Stimulated activated CD4-positive, alpha-beta T cell treated with anti-CD3 and anti-CD28 coated beads, Interleukin-12 subunit alpha, Interleukin-12 subunit beta, amount 100 ng/mL, for 48 hours (primary cell): ENCODE measurements at regions not wholly inside any gene's neighbourhood (a gene's known extent, or its start where the extent isn't known, plus 50 kb on each side); places are given as distances from the start of the nearest gene placed in this dataset.
"Not testable (repeated sequence)": the region's sequence is repeated elsewhere in the genome, so short reads cannot be mapped to it uniquely, and the experiment has no call there.

Experiments
- DNase-seq, 3 donors: peaks; one replicate each; pipeline ENCODE4 v3.0.0-alpha.2; 2020; ENCODE audit warnings: low read depth in 2 of 3, low spot score in 1 of 3

DNA sequence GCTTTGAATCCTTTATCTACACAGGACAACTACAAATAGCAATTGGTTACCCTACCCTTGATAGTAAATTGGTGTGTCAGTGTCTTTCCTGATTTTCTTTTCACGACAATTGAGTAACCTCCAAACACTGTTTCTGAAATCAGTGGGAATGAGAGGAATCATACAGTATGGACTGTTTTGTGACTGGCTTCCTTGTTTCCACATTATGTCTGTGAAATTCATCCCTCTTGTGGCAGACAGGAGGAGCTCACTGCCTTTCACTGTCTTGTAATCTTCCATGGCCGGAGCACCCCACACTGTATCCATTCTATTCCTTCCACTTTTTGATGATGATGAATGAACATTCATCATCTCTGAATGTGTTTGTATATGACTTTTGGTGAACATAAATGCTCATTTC lies 164.0 kb upstream of the PZP start:
- no peak for DNase-seq

DNA sequence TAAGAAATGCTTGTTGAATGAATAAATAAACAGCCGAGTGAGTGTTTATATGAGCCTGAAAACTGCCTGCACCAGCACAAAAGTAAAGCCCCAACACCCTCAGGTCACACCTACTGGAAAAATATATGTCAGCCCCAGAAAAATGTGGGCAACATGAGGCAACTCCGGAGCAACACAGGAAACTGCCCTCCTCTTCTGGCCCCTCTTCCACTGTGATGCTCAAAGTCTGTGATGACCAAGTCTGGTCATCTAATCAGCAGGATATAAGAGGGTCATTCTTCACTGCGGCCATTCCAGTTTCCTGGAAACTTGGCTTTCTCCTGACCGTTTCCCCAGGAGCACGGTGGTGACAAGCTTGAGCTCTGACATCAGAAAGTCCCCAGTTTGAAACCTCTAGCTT lies 159.6 kb upstream of the PZP start:
- no peak for DNase-seq

DNA sequence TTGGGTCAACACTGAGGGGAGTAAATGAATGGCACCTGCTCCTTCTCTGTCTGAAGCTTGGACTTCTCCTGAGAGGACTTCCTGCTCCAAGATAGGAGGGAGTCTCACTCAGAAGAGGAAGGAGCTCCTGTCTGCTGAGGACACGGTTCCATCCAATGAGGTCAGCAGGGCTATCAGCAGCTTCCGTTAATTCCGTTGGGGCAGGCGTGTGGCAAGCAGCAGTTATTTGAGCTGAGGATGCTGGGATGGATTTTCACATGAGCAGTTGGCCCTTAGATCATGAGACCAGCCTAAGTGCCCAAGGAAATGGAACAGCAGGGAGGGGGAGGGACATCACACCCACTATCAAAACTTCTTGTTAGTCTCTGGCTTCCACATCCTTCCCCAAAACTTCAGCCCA lies 159.0 kb upstream of the PZP start:
- no peak for DNase-seq

DNA sequence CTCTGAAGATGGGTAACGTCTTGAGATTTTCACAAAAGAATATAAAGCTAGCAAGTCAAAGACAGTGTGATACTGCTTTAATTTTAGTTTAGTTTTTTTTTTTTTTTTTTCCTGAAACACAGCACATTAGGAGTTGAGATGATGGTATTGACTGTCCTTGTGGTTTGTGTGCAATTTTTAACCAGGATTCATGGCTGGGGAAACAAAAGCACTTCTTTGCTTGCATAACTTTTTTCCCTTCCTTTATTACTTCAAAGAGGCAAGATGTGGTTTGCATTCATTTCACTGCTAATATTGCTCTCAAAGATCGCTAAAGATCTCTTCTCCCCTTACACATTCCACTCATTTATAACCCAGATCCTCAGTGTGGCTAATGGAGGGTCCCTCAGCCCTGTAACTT lies 157.1 kb upstream of the PZP start:
- DNase-seq = no peak

DNA sequence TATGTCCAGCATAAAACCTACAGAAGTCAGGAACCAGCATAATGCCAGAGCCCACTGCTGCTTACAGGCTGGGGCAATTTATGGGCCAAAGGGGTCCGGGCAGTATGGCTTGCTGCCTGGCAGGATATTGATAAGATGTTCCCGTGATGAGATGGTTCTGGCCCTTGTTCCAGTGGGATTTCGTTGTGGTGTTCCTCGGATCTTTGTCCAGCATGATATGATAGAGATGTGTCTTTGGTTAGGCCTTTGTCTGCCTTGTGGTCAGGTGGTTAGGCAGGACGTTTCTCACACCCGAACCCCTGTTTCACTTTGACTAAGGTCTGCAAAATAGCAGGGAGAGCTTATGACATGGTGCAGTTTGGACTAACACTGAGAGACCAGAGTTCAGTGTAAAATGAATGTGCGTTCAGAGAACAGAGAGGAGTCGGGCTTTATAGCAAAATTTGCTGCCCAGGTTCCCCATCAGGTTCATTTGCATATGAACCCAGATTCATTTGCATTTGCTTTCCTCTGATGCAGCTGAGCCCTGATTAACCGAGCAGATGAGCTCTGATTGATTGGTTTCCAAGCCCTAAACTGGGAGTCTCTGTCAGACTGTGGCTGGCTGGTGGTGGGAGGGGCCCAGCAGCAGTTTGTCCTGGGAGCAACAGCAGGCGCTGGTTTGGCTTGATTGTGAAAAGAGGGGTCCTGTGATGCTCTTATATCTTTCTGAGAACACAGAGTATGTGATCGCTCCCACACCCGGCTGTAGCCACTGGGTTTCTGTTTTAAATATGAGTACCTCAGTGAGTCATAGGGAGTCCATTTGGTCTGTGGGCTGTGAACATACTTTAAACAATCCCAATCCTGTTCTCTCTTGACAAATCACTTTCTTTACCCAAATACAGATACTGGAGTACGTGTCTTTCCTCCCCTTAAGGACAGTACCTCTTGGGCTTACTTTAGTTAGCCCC lies 156.3 kb upstream of the PZP start:
- DNase-seq = peak; percentile 27 to 31 (median 28)

DNA sequence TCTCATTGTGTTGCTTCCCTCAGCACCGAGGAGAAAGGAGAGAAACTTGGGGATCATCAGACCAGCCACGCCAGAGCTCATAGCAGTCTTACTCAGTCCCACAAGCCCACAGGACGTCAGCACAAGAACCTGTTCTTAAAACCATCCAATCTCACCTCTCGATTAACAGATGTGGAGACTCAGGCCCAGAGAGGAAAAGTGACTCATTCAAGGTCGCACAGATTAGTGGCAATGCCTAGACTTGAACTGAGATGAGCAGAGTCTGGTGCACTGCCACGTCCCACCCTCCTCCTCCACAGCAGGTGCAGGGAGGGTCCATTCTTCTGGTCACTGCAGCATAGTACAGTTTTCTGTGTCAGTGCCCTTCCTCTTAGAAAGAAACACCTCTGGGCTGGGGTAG lies 154.9 kb upstream of the PZP start:
- DNase-seq = no peak

DNA sequence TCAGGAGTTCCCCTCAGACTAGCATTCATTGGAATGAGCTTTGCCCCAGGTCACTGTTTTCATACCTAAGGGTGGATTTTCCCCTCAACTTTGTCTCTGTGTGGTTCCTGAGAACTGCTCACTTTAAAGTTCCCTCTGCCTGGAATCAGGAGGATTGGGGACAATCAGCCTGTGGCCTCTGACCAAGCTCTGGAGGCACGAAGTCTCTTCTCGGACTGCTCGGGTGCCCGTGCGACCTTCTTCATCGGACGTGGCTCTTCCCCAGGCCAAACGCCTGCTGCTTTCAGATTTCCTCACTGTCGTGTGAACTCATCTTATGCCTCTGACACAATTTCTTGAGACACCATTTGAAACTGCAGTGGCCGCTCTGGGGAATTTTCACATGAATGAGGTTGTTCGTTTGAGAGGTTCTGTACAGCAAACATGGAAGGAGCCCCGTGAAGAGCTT lies 153.7 kb upstream of the PZP start:
- DNase-seq = no peak

DNA sequence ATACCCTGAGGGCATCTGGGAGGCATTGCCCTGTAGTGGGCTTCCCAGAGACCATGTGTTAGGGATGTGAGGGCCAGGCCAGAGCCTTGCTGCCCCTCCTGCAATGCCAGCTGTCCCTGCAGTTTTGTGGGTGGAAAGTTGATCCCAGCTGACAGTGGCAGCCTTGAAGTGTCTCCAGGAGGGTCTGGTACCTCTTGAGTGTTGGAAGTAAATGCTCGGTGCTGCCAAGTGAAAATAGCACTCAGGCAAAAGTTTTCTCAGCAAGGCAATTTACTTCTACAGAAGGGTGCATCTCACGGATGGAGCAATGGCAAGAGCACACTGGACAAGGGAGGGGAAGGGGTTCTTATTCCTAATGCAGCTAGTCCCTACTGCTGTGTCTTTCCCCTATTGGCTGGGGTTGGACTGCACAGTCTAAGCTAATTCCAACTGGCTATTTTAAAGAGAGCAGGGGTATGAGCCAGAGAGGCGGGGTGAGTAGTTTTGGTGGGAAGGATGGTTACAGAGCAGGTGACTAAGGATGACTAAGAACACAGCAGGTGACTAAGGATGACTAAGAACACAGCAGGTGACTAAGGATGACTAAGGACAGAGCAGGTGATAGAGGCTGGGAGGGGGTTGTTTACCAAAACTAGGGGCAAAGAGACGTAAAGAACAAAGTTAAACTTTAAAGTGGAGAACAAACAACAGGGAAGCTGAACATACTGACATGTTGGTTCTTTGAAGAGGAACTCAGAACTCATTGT lies 146.0 kb upstream of the PZP start:
- not testable (repeated sequence) for DNase-seq

DNA sequence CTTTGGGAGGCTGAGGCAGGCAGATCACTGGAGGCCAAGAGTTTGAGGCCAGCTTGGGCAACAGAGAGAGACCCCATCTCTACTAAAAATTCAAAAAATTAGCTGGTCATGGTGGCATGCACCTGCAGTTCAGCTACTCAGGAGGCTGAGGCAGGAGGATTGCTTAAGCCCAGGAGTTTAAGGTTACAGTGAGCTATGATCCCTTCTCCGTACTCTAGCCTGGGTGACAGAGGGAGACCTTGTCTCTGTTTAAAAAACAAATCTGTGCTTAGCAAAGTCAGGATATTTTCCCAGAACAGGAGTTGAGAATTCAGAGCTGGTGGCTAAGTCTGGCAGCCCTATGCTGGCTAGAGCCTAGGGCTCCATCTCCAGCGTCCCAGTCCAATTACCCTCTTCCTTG lies 142.9 kb upstream of the PZP start:
- DNase-seq = no peak

DNA sequence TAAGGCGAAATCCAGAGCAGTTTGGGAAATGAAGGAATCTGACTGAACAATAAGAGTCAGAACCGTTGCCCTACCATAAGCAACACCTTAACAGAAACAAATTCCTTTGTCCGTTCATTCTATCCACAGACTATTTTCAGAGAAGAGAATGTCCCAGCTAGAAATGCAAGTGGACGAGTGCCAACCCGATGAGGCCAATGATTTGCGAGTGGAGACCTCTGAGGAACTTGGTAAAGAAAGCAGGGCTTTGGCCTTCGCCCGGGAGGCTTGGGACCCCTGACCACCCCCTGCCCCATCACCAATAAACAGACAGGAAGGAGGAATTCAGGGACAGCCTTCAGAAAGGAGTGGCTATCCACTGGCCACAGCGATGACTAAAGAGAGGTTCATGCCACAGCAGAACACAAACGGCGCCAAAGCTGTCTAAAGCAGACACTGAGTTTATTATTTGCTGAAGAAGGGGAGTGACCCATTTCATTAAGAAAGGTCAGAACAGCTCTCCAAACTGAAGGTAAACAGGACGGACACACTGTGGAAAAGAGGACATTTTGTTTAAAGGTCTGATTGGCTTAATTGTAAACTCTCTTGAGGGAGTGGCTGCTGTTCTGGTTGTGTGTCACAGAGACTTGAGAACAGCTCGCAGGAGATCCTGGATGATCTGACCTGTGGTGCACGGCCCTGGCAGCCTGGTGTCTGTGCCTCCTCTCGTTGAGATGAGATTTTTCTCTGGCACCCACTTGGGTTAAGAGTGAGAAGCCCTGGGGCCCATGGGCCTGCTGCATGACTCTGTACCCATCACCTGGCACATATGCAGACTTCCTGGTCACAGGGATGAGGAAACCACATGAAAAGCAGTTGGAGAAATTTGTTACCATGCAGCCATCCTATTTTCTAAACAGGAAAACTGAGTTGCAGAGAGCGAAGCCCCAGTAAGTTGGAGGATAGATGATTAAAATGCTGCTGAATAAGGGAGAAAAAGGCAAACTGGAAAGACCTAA lies 142.0 kb upstream of the PZP start:
- DNase-seq = no peak

DNA sequence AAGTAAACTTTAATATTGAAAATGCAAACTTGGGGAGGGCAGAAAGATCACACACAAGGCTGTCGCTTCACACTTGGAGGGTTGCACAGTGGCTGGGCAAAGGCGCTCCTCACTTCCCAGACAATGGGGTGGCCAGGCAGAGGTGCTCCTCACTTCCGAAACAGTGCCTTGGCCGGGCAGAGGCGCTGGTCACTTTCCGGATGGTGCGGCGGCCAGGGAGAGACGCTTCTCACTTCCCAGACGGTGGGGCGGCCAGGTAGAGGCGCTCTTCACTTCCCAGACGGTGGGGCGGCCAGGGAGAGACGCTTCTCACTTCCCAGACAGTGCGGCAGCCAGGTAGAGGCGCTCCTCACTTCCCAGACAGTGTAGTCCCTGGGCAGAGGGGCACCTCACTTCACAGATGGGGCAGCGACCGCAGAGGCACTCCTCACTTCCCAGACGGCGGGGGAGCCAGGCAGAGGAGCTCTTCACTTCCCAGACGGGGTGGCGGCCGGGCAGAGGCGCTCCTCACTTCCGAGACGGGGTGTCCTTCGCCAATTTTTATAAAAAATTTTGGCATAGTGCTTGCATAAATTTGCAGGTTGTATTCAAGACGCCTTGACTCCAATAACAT lies 140.8 kb upstream of the PZP start:
- no peak for DNase-seq

DNA sequence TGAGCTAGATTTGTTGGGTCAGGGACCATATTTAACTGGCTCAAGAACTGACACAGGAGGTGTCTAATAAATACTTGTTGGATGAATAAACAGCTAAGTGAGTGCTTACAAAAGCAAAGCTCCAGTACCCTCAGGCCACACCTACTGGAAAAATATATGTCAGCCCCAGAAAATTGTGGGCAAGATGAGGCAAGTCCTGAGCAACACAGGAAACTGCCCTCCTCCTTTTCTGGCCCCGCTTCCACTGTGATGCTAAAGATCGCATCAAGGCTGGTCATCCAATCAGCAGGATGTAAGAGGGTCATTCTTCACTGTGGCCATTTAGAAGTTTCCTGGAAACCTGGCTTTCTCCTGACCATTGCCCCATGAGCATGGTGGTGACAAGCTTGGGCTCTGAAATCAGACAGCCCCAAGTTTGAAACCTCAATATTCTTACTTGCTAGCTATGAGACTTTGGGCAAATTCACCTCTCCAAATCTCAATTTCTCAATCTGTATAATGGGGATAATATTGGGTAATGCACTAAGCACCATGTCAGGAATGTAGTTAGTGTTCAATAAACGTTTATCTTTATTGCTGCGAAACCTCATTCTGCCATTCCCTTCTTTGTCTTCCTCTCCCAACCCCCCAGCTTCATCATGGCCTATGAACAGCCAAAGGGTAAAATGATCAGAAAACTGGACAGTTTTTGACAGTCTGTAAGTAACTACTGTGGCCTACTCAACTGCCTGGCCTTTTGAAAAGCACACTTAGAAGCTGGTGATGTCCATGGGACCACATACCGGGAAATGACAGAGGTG lies 139.3 kb upstream of the PZP start:
- no peak for DNase-seq

DNA sequence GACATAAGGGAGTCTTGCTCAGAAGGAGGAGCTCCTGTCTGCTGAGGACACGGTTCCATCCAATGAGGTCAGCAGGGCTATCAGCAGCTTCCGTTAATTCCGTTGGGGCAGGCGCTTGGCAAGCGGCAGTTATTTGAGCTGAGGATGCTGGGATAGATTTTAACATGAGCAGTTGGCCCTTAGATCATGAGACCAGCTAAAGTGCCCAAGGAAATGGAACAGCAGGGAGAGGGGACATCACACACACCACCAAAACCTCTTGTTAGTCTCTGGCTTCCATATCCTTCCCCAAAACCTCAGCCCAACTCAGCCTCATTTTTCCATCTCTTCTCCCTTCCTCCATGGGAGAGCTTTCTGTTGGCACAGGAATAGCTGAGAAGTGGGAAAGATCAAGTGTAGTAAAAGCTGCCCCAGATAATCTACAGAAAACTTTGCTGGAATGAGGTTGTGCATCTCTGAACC lies 138.7 kb upstream of the PZP start:
- no peak for DNase-seq

DNA sequence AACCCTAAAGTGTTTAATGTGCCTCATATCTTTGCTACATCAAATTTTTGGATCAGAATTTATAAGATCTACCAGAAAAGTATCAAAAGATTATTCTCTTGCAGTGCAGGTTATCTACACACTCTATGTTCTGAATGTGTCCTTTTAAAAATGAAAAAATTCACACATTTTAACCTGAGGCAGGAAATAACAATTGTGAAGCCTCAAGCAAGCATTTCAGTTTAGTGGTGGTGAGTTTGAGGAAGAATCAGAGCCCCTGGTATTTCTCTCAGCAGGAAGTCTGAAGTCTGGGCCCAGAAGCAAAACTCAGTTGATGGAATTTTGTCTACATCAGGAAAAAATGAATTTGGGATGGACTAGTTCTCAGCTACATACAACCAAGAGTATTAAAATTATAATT lies 137.0 kb upstream of the PZP start:
- DNase-seq = no peak

DNA sequence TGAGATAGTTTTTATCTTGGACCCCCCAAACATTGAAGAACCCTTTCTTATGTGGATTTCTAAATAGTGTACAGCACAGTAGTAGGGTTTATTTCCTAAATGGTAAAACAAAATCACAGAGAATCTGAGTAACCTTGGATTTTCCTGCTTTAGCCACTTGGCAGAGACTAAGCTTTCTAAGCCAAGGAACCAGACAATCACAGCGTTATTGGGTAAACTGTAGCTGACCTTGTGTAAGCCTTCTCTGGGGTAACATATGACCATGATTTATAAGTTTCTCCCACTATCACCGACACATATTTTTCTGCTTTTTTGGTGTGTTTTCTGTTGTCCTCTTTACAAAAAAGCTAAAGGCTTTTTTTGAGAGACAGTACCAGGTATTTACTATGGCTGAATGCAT lies 136.3 kb upstream of the PZP start:
- DNase-seq = no peak

DNA sequence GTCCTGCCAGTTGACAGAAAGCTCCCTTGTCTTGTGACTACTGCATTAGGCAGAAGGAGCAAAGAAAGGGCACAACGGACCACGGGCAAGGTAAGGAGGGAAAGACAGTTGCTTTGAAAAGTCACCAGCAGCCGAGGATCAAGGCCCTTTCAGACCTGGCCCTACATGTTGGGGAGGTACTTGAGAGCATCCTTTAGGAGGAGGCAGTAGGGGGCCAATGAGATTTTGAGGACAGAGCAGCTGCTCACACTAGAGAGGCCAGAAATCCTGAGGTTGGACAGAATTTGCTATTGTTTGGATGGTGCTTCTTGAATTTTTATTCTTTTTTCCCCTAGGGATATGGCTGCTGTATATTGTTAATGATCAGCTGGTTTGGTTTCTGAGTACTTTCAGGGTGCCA lies 135.5 kb upstream of the PZP start:
- DNase-seq = no peak

DNA sequence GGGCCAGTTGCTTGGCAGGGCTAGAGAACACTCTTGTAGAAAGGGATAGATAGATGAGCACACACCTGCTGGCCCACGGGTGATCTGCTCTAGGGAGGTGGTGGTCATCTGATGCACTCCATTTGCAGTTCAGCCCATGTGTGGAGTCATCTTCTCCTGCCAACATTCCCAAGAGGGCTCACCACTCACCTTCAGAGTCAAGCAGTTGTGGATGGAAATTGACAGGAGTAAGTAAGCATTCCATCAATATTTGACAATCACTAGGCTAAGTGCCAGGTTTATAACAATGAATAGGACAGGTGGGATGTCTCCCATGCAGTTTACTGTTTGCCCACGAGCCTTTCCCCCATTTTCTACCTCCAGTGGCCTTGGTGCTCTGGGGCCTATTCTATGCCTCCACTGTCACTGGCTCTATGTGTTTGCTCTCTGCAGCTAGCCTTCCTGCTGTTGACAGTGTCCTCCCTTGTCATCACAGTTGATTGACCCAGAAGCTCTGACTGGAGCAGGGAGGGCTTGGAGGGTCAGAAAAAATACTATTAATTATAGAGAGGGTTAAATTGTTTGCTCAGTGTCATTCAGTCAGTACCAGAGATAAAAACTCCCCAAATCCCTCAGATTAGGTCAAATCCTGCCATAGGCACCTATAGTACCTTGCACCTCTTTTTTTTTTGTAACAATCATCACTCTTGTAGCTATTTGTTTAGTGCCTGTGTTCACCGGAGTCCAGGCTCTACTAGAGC lies 134.6 kb upstream of the PZP start:
- DNase-seq = no peak

DNA sequence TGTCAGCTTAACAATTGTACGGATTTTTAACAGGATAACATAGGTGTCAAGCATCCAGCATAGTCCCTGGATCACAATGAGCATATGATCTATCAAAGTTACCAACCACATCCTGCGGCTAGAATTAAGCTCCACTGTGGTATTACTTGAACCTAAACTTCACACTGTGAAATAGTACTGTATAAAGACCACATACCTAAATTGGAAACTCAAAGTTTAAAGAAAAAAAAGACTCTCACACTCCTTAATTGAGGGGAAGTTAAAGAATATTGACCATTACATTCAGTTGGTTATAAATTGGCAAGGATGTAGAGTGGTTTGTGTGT lies 133.0 kb upstream of the PZP start:
- no peak for DNase-seq
